ENCODE measurements at regions not wholly inside any gene's neighbourhood (a gene's known extent, or its start where the extent isn't known, plus 50 kb on each side); places are given as distances from the start of the nearest gene placed in this dataset.

DNA sequence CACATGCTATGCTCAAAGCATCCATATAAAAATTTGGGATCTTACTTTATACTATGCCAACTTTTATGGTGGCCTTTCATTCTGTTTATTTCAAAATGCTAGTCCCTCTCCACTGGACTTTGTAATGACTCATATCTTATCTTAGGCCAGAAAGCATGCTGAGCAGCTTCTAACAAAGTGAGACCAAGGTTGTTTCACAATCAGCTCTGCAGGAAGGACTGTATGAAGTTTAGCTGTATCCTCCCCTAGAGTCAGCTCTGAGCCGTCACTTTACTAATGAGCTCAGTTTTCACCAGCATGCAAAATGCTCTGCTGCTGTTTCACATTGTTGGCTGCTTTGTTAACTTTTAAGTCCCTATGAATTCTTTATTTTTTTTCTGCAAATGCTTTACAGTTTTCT is 1608.8 kb downstream of the OLFM4 start:
- TF ChIP-seq, protein P1, sequence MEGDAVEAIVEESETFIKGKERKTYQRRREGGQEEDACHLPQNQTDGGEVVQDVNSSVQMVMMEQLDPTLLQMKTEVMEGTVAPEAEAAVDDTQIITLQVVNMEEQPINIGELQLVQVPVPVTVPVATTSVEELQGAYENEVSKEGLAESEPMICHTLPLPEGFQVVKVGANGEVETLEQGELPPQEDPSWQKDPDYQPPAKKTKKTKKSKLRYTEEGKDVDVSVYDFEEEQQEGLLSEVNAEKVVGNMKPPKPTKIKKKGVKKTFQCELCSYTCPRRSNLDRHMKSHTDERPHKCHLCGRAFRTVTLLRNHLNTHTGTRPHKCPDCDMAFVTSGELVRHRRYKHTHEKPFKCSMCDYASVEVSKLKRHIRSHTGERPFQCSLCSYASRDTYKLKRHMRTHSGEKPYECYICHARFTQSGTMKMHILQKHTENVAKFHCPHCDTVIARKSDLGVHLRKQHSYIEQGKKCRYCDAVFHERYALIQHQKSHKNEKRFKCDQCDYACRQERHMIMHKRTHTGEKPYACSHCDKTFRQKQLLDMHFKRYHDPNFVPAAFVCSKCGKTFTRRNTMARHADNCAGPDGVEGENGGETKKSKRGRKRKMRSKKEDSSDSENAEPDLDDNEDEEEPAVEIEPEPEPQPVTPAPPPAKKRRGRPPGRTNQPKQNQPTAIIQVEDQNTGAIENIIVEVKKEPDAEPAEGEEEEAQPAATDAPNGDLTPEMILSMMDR (IDR thresholded peaks at IDR 0.05; ENCODE audit: control extremely low read depth in 1 of 3, insufficient read depth in 1 of 3, low read depth in 1 of 3, low read length in 3 of 3), result no peak
- TF ChIP-seq, protein P2, sequence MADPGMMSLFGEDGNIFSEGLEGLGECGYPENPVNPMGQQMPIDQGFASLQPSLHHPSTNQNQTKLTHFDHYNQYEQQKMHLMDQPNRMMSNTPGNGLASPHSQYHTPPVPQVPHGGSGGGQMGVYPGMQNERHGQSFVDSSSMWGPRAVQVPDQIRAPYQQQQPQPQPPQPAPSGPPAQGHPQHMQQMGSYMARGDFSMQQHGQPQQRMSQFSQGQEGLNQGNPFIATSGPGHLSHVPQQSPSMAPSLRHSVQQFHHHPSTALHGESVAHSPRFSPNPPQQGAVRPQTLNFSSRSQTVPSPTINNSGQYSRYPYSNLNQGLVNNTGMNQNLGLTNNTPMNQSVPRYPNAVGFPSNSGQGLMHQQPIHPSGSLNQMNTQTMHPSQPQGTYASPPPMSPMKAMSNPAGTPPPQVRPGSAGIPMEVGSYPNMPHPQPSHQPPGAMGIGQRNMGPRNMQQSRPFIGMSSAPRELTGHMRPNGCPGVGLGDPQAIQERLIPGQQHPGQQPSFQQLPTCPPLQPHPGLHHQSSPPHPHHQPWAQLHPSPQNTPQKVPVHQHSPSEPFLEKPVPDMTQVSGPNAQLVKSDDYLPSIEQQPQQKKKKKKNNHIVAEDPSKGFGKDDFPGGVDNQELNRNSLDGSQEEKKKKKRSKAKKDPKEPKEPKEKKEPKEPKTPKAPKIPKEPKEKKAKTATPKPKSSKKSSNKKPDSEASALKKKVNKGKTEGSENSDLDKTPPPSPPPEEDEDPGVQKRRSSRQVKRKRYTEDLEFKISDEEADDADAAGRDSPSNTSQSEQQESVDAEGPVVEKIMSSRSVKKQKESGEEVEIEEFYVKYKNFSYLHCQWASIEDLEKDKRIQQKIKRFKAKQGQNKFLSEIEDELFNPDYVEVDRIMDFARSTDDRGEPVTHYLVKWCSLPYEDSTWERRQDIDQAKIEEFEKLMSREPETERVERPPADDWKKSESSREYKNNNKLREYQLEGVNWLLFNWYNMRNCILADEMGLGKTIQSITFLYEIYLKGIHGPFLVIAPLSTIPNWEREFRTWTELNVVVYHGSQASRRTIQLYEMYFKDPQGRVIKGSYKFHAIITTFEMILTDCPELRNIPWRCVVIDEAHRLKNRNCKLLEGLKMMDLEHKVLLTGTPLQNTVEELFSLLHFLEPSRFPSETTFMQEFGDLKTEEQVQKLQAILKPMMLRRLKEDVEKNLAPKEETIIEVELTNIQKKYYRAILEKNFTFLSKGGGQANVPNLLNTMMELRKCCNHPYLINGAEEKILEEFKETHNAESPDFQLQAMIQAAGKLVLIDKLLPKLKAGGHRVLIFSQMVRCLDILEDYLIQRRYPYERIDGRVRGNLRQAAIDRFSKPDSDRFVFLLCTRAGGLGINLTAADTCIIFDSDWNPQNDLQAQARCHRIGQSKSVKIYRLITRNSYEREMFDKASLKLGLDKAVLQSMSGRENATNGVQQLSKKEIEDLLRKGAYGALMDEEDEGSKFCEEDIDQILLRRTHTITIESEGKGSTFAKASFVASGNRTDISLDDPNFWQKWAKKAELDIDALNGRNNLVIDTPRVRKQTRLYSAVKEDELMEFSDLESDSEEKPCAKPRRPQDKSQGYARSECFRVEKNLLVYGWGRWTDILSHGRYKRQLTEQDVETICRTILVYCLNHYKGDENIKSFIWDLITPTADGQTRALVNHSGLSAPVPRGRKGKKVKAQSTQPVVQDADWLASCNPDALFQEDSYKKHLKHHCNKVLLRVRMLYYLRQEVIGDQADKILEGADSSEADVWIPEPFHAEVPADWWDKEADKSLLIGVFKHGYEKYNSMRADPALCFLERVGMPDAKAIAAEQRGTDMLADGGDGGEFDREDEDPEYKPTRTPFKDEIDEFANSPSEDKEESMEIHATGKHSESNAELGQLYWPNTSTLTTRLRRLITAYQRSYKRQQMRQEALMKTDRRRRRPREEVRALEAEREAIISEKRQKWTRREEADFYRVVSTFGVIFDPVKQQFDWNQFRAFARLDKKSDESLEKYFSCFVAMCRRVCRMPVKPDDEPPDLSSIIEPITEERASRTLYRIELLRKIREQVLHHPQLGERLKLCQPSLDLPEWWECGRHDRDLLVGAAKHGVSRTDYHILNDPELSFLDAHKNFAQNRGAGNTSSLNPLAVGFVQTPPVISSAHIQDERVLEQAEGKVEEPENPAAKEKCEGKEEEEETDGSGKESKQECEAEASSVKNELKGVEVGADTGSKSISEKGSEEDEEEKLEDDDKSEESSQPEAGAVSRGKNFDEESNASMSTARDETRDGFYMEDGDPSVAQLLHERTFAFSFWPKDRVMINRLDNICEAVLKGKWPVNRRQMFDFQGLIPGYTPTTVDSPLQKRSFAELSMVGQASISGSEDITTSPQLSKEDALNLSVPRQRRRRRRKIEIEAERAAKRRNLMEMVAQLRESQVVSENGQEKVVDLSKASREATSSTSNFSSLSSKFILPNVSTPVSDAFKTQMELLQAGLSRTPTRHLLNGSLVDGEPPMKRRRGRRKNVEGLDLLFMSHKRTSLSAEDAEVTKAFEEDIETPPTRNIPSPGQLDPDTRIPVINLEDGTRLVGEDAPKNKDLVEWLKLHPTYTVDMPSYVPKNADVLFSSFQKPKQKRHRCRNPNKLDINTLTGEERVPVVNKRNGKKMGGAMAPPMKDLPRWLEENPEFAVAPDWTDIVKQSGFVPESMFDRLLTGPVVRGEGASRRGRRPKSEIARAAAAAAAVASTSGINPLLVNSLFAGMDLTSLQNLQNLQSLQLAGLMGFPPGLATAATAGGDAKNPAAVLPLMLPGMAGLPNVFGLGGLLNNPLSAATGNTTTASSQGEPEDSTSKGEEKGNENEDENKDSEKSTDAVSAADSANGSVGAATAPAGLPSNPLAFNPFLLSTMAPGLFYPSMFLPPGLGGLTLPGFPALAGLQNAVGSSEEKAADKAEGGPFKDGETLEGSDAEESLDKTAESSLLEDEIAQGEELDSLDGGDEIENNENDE (IDR thresholded peaks at IDR 0.05; ENCODE audit: insufficient replicate concordance, low read length), result no peak
- TF ChIP-seq HDAC6 (IDR thresholded peaks at IDR 0.05; ENCODE audit: low read depth, low read length), result no peak
- TF ChIP-seq EZH2 (IDR thresholded peaks at IDR 0.05; ENCODE audit: low read depth, low read length, severe bottlenecking), result no peak
- no peak for TF ChIP-seq POLR2A (IDR thresholded peaks at IDR 0.05; ENCODE audit: control extremely low read depth in 1 of 2, low read depth in 2 of 2, low read length in 2 of 2)

Data from H1 (cell line).